ENCODE measurements at regions not wholly inside any gene's neighbourhood (a gene's known extent, or its start where the extent isn't known, plus 50 kb on each side); places are given as distances from the start of the nearest gene placed in this dataset.

DNA sequence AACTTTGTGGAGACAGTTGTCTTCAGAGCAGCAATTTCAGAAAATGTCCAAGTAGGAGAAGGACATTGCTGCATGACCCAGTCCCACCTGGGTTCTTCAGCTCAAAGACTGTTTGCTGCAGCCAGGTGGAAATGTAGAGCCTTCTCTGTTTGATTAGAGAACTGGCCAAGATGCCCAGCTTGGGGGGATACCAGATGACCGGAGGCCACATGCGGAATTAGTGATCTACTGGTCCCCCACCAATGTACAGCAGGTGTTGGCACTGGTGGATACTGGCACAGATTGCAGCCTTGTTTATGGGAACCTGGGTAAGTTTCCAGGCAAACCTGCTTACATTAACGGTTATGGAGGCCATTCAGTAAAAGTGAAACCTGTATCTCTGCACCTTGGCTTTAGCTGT, 555.3 kb downstream of the SLC6A15 start:
- ATAC-seq = no peak

GRCh38 chr12:84356224-84356623, 556.4 kb downstream of the SLC6A15 start:
- 55% methylated on average over 5 of the region's 5 CpGs for WGBS (ENCODE audit: missing lambda C conversion rate)
- ChIA-PET POLR2A (no interaction called here), CTCF (no interaction called here)
- ATAC-seq (no peak), FAIRE-seq (no peak), DNase-seq (ENCODE audit: low read depth in 1 of 2, low spot score in 1 of 2) (no peak)
- TF ChIP-seq CEBPB (IDR thresholded peaks at IDR 0.05) (no peak), EHF (CRISPR knock-in tag; IDR thresholded peaks at IDR 0.05) (no peak), RARB (CRISPR knock-in tag; IDR thresholded peaks at IDR 0.05) (no peak), RCOR1 (IDR thresholded peaks at IDR 0.05; ENCODE audit: low read depth, low read length) (no peak), ZNF302 (CRISPR knock-in tag; IDR thresholded peaks at IDR 0.05) (no peak), MYC (IDR thresholded peaks at IDR 0.05; ENCODE audit: borderline replicate concordance, low read length) (no peak), TFCP2L1 (CRISPR knock-in tag; IDR thresholded peaks at IDR 0.05) (no peak), NPAS2 (CRISPR knock-in tag; IDR thresholded peaks at IDR 0.05; ENCODE audit: borderline replicate concordance) (no peak), FOSL2 (IDR thresholded peaks at IDR 0.05) (no peak), FOSL2 (CRISPR knock-in tag; IDR thresholded peaks at IDR 0.05) (no peak), HOXB13 (CRISPR knock-in tag; IDR thresholded peaks at IDR 0.05; ENCODE audit: low read depth) (no peak), ZC3H11A (IDR thresholded peaks at IDR 0.05) (no peak)
- TF ChIP-seq, protein P1, sequence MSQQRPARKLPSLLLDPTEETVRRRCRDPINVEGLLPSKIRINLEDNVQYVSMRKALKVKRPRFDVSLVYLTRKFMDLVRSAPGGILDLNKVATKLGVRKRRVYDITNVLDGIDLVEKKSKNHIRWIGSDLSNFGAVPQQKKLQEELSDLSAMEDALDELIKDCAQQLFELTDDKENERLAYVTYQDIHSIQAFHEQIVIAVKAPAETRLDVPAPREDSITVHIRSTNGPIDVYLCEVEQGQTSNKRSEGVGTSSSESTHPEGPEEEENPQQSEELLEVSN (IDR thresholded peaks at IDR 0.05; ENCODE audit: borderline replicate concordance, low read depth) = no peak
- Histone ChIP-seq H3K4me3 (no peak overlapping the region), H3K4me2 (no peak overlapping the region), H3K9me3 (peaks cover 5% of the 10 kb centered on the region; the same call in 2 of the 3 replicates), H3K4me1 (no peaks in the 10 kb centered on the region), H3K27ac (no peak overlapping the region)

More for the DNA sequence above, 555.3 kb downstream of the SLC6A15 start:
- Histone ChIP-seq H3K4me2 (no peak overlapping the region), H3K4me1 (no peaks in the 10 kb centered on the region), H3K4me3 (no peak overlapping the region), H3K9me3 (peaks cover 5% of the 10 kb centered on the region; the same call in 2 of the 3 replicates), H3K27ac (no peak overlapping the region)
- ChIA-PET POLR2A (no interaction called here), CTCF (no interaction called here)
- DNase-seq (ENCODE audit: low read depth in 1 of 2, low spot score in 1 of 2) = no peak
- no peak for TF ChIP-seq RNF2 (IDR thresholded peaks at IDR 0.05; ENCODE audit: borderline replicate concordance, low read depth)
- TF ChIP-seq RCOR1 (IDR thresholded peaks at IDR 0.05; ENCODE audit: low read depth, low read length) = no peak
- no peak for TF ChIP-seq KDM5A (IDR thresholded peaks at IDR 0.05)
- TF ChIP-seq, protein P2, sequence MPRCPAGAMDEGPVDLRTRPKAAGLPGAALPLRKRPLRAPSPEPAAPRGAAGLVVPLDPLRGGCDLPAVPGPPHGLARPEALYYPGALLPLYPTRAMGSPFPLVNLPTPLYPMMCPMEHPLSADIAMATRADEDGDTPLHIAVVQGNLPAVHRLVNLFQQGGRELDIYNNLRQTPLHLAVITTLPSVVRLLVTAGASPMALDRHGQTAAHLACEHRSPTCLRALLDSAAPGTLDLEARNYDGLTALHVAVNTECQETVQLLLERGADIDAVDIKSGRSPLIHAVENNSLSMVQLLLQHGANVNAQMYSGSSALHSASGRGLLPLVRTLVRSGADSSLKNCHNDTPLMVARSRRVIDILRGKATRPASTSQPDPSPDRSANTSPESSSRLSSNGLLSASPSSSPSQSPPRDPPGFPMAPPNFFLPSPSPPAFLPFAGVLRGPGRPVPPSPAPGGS (IDR thresholded peaks at IDR 0.05) = no peak
- FAIRE-seq = no peak
- 72% methylated on average over 3 of the region's 3 CpGs for WGBS (ENCODE audit: missing lambda C conversion rate)

DNA sequence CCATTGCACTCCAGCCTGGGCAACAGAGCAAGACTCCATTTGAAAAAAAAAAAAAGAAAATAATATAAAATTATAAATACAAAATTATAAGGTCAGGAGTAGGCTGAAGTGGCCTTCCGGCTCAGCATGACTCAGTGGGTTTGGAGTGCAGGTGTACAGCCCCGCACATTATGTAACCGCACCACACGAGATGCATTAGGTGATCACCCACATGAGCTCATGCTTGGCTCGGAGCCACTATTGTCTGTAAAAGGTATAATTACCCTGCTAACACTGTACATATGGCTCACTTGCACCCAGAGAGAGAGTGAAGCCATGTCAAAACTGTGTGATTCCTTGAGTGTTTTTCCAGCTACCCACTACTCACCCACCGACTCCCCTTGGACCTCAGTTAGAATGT, 557.0 kb downstream of the SLC6A15 start:
- CTCF ChIA-PET = no interaction called here
- no peak overlapping the region for H3K4me2 ChIP-seq
- no peak overlapping the region for H3K4me3 ChIP-seq
- H3K4me1 ChIP-seq = no peaks in the 10 kb centered on the region
- POLR2A ChIA-PET = no interaction called here
- FAIRE-seq (no peak), DNase-seq (ENCODE audit: low read depth in 1 of 2, low spot score in 1 of 2) (no peak), ATAC-seq (no peak)
- H3K9me3 ChIP-seq = peaks cover 5% of the 10 kb centered on the region; the same call in 2 of the 3 replicates
- 61% methylated on average over 6 of the region's 6 CpGs for WGBS (ENCODE audit: missing lambda C conversion rate)
- no peak overlapping the region for H3K27ac ChIP-seq
- TF ChIP-seq ZFP36 (IDR thresholded peaks at IDR 0.05; ENCODE audit: borderline replicate concordance, partially characterized antibody) (no peak), ESRRA (IDR thresholded peaks at IDR 0.05; ENCODE audit: borderline replicate concordance, low read length) (no peak), HES2 (IDR thresholded peaks at IDR 0.05) (no peak), POLR2A (IDR thresholded peaks at IDR 0.05; ENCODE audit: low read length) (no peak; the same call in 1 of the 2 replicates), RCOR1 (IDR thresholded peaks at IDR 0.05; ENCODE audit: low read depth, low read length) (no peak), ZSCAN20 (CRISPR knock-in tag; IDR thresholded peaks at IDR 0.05) (no peak), HOXB13 (CRISPR knock-in tag; IDR thresholded peaks at IDR 0.05; ENCODE audit: low read depth) (no peak), JUN (IDR thresholded peaks at IDR 0.05) (no peak), FOSB (CRISPR knock-in tag; IDR thresholded peaks at IDR 0.05) (no peak), HOXA7 (CRISPR knock-in tag; IDR thresholded peaks at IDR 0.05) (no peak), ATOH8 (CRISPR knock-in tag; IDR thresholded peaks at IDR 0.05; ENCODE audit: low read depth) (no peak), HDAC2 (IDR thresholded peaks at IDR 0.05) (no peak), GATA3 (IDR thresholded peaks at IDR 0.05; ENCODE audit: borderline replicate concordance) (no peak), NPAS2 (CRISPR knock-in tag; IDR thresholded peaks at IDR 0.05; ENCODE audit: borderline replicate concordance) (no peak)

Data from A549 (cell line).